ENCODE measurements at regions not wholly inside any gene's neighbourhood (a gene's known extent, or its start where the extent isn't known, plus 50 kb on each side); places are given as distances from the start of the nearest gene placed in this dataset.

- Mint-ChIP-seq H3K36me3 (no peaks in the 10 kb centered on the region), H3K4me3 (no peak overlapping the region), H3K27ac (peak overlapping the region; percentile 36), H3K9me3 (peaks cover 3% of the 10 kb centered on the region), H3K27me3 (no peaks in the 10 kb centered on the region), H3K4me1 (ENCODE audit: unreplicated experiment) (peaks cover 49% of the 10 kb centered on the region)
- TF ChIP-seq CTCF (conservative IDR thresholded peaks at IDR 0.05), result no peak
- no peak for DNase-seq (ENCODE audit: extremely low spot score, unreplicated experiment)
These were observed 117.7 kb downstream of the PLEKHG1 start for GRCh38 chr6:150717419-150717818.

DNA sequence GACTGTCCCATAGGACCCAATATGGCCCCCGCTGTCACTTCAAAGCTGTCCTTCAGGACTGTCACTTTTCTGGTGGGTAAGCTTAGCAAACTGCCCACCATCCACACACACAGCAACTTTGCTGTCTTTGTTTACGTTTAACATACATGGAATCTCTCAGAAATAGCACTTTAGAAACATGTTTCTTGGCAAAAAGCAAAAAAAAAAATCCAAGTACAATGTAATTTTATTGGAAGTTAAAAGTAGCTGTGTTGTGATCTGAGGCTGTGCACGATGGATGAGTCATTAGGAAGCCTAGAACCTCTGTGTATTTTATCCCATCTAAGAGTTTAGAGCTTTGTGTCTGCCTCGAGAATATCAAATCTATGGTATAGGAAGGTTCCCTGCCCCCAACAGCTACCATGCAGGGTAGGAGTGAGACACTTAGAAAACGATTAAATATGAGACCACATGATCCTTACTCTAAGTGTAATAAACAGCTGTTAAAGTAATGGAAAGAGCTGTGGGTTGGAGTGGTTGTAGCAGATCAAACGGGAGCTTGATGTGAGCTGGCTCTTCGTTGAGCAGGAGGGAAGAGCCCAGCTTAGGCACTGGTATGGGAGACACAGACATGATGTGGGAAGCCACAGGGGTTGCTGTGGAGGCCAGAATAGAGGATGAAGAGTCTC lies 119.5 kb downstream of the PLEKHG1 start:
- no peak for DNase-seq (ENCODE audit: extremely low spot score, unreplicated experiment)
- Mint-ChIP-seq H3K27ac (peak overlapping the region; percentile 76), H3K4me1 (ENCODE audit: unreplicated experiment) (peaks cover 48% of the 10 kb centered on the region), H3K27me3 (no peaks in the 10 kb centered on the region), H3K4me3 (no peak overlapping the region), H3K9me3 (no peaks in the 10 kb centered on the region), H3K36me3 (peaks cover 4% of the 10 kb centered on the region)
- TF ChIP-seq CTCF (conservative IDR thresholded peaks at IDR 0.05), result no peak

GRCh38 chr6:150719831-150720230 lies 120.1 kb downstream of the PLEKHG1 start:
- H3K4me1 Mint-ChIP-seq (ENCODE audit: unreplicated experiment), result peaks cover 46% of the 10 kb centered on the region
- H3K4me3 Mint-ChIP-seq, result no peak overlapping the region
- no peak for TF ChIP-seq CTCF (conservative IDR thresholded peaks at IDR 0.05)
- H3K36me3 Mint-ChIP-seq, result peaks cover 4% of the 10 kb centered on the region
- no peaks in the 10 kb centered on the region for H3K27me3 Mint-ChIP-seq
- no peak overlapping the region for H3K27ac Mint-ChIP-seq
- no peak for DNase-seq (ENCODE audit: extremely low spot score, unreplicated experiment)
- no peaks in the 10 kb centered on the region for H3K9me3 Mint-ChIP-seq

GRCh38 chr6:150720774-150721233 lies 121.1 kb downstream of the PLEKHG1 start:
- Mint-ChIP-seq H3K9me3 (no peaks in the 10 kb centered on the region), H3K27ac (peak overlapping the region; percentile 96), H3K27me3 (no peaks in the 10 kb centered on the region), H3K4me1 (ENCODE audit: unreplicated experiment) (peaks cover 53% of the 10 kb centered on the region), H3K36me3 (peaks cover 4% of the 10 kb centered on the region), H3K4me3 (peak overlapping the region; percentile 90)
- no peak for DNase-seq (ENCODE audit: extremely low spot score, unreplicated experiment)
- TF ChIP-seq CTCF (conservative IDR thresholded peaks at IDR 0.05), result peak; percentile 69

DNA sequence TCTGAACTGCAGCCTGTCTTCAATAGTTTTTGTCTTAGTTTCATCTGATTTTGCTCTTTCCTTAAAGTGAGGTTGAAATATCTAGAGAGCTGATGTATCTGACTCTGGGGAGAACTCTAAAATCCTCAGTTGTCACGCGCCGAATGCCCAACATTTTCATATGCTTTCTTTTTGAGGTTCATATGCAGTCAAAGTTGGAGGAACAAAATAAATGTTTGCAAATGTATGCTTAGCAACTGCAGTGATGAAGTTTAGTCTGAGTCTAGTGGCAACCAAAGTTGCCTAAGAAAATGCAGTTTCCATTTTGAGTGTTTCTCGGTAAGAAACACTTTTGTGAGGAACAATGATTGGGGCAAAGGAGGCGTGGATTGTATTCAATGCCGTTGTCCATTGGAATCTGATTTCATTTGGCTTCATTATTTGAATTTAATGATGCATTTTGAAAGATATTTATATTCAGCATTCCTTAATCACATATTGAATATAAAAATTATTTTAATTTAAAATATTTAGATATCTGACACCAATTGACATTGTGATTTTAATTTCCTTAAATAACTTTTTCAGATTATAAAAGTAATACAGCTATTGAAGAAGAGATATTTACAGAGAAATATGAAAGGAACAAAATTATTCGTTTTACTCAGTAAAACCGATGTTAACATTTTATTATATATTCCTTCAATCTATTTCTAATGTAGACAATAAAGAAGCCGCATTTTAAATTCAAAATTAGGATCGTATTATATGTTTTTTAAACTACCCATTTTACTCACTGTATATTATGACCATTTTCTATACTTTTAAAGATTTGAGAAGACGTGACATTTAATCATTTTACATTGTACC lies 122.0 kb downstream of the PLEKHG1 start:
- H3K4me1 Mint-ChIP-seq (ENCODE audit: unreplicated experiment), result peaks cover 47% of the 10 kb centered on the region
- H3K27ac Mint-ChIP-seq, result peak overlapping the region; percentile 96
- no peak for DNase-seq (ENCODE audit: extremely low spot score, unreplicated experiment)
- TF ChIP-seq CTCF (conservative IDR thresholded peaks at IDR 0.05), result no peak
- H3K27me3 Mint-ChIP-seq, result no peaks in the 10 kb centered on the region
- peak overlapping the region; percentile 90 for H3K4me3 Mint-ChIP-seq
- H3K9me3 Mint-ChIP-seq, result no peaks in the 10 kb centered on the region
- H3K36me3 Mint-ChIP-seq, result peaks cover 4% of the 10 kb centered on the region
